Spinal cord (tissue), 9 donors: ENCODE measurements at regions not wholly inside any gene's neighbourhood (a gene's known extent, or its start where the extent isn't known, plus 50 kb on each side); places are given as distances from the start of the nearest gene placed in this dataset.
"Not testable (repeated sequence)": the region's sequence is repeated elsewhere in the genome, so short reads cannot be mapped to it uniquely, and the experiment has no call there.

Source experiments
- DNase-seq, 6 donors: peaks; one replicate each; pipeline versions ENCODE4 v3.0.0 to v3.0.0-alpha.2; 2013 to 2015; ENCODE audit warnings: low spot score in 6 of 6, low read depth in 4 of 6
- H3K27ac ChIP-seq: one replicate; pipeline ENCODE4 v1.5.1; 2013; ENCODE audit warnings: low read depth, low read length, control low read depth
- H3K27me3 ChIP-seq: one replicate; pipeline ENCODE4 v1.6.1; 2013; ENCODE audit warnings: low read length; ENCODE audit not compliant: control insufficient read depth, insufficient read depth
- H3K36me3 ChIP-seq: one replicate; pipeline ENCODE4 v1.6.1; 2013; ENCODE audit warnings: low read length; ENCODE audit not compliant: control insufficient read depth, insufficient read depth
- H3K4me1 ChIP-seq: one replicate; pipeline ENCODE4 v1.6.1; 2013; ENCODE audit warnings: low read length; ENCODE audit not compliant: control insufficient read depth, insufficient read depth
- H3K4me3 ChIP-seq: one replicate; pipeline ENCODE4 v1.5.1; 2013; ENCODE audit warnings: low read depth, low read length, control low read depth
- H3K9me3 ChIP-seq: one replicate; pipeline ENCODE4 v1.6.1; 2013; ENCODE audit warnings: low read length; ENCODE audit not compliant: control insufficient read depth, insufficient read depth
- WGBS: methylation state at CpG from one replicate; pipeline ENCODE4 v1.1.5; 2013; ENCODE audit warnings: missing lambda C conversion rate; ENCODE audit not compliant: insufficient coverage; 5-methylcytosine and 5-hydroxymethylcytosine counted together
- donor health status: healthy.

DNA sequence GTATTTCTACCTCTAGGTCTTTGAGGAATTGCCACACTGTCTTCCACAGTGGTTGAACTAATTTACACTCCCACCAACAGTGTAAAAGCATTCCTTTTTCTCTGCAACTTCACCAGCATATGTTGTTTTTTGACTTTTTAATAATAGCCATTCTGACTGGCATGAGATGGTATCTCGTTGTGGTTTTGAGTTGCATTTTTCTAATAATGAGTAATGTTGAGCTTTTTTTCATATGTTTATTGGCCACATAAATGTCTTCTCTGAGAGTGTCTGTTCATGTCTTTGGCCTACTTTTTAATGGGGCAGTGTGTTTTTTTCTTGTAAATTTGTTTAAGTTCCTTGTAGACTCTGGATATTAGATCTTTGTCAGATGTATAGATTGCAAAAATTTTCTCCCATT, 121.2 kb downstream of the HNMT start:
- 100% methylated on average over 1 of the region's 1 CpG for WGBS
- not testable (repeated sequence) for H3K4me1 ChIP-seq, H3K27me3 ChIP-seq, H3K9me3 ChIP-seq, H3K27ac ChIP-seq, H3K36me3 ChIP-seq, DNase-seq, H3K4me3 ChIP-seq

DNA sequence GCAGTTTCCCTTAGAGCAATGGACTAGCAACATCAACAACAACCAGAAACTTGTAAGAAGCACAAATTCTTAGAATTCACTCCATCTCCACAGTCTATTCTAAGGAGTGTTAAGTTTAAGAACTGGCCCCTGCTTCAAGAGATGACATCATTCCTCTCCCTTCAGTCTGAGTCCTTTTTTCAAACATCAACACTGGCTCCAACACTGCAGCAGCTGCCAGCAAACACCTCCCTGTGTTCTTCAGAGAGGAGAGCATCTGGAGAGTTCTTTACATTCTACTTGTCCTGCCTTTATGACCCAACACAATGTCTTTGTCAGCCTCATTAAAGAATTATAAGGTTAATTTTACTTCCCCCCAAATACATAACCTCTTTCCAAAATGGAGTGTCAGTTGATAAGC, 122.3 kb downstream of the HNMT start:
- Histone ChIP-seq H3K27me3 (no peaks in the 10 kb centered on the region), H3K27ac (no peak overlapping the region), H3K36me3 (no peaks in the 10 kb centered on the region), H3K4me3 (no peak overlapping the region), H3K4me1 (peaks cover 7% of the 10 kb centered on the region), H3K9me3 (no peaks in the 10 kb centered on the region)
- peak in 1 of 6 donors; percentile 55 for DNase-seq

DNA sequence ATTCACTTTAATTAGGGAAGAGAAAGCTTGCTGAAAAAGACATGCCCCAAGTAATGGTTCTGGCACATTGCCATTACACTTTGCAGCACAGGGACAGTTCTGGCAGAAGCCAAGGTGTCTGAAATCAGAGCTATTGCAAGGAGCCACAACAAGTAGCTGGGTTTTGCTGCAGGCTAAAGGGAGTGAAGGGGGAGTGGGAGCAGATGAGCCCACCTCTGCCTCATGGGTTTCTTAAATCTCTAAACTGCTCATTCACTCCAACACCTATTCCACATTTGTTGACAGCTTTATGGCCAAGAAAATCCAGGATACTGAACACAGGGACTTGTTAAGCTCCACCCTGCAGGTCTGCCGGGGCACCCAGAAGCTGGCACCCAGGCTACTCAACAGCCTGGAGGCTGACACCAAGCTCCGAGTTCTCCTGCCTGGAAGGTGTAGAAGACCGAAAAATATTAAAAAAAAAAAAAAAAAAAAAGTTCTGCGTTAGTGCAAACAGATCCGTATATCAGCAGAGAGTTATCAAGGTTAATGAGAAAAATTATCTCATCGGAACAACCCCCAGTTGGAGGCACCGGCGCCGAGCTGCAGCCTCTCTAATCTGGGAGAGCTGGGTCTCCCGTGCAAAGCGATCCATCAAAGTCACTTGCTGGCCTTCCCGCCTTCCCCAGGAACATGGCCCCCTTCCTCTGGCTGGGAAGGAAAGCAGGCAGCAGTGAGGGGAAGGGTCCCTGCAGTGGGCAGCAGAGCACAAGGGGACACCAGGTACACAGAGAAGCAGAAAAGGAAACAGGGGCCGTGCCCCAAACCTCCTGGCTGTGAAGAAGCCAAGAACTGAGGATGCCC, 123.7 kb downstream of the HNMT start:
- WGBS, result 58% methylated on average over 8 of the region's 13 CpGs
- Histone ChIP-seq H3K27ac (no peak overlapping the region), H3K27me3 (no peaks in the 10 kb centered on the region), H3K4me1 (peaks cover 7% of the 10 kb centered on the region), H3K36me3 (no peaks in the 10 kb centered on the region), H3K9me3 (no peaks in the 10 kb centered on the region), H3K4me3 (no peak overlapping the region)
- peak in 2 of 6 donors; percentile 55 to 66 for DNase-seq

DNA sequence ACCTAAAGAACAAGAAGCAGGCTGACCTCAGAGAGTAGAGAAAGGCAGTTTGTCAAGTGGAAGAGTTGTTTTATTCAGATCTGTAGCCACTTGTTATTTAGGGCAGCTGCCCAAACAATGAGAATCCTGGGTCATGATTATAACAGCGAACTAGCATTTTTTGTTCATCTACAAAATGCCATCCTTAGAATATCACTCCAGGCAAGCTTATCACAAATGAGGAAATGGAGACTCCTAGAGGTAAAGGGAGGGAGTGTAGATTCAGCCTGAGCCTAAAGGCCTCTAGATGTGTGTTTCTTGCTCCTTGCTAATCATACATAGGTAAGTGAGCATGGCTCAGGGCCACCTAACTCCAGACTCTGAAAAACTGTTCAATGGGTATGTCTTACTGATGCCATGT, 126.1 kb downstream of the HNMT start:
- peaks cover 7% of the 10 kb centered on the region for H3K4me1 ChIP-seq
- WGBS, result no CpG with 5 or more reads among the region's 1 CpG
- H3K27me3 ChIP-seq, result no peaks in the 10 kb centered on the region
- DNase-seq, result peak in 1 of 6 donors; percentile 36
- no peak overlapping the region for H3K4me3 ChIP-seq
- no peaks in the 10 kb centered on the region for H3K36me3 ChIP-seq
- no peaks in the 10 kb centered on the region for H3K9me3 ChIP-seq
- no peak overlapping the region for H3K27ac ChIP-seq

DNA sequence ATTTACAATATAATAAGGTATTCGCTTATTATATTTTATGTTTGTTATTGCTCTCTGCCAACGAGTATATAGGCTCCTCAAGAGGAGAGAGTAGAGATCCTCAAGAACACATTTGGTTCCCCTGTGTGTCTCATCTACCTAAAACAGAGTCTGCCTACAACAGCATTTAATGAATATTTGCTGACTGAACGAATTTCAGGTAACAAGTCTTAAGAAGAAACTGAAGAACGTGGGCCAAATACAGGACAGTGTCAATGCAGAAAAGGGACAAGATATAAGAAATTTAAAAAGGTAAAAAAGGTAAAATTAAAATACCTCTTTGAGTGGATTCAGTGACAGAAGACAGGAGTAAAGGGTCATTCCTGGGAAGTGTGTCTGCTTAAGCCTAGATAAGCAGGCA, 129.2 kb downstream of the HNMT start:
- Histone ChIP-seq H3K4me1 (no peaks in the 10 kb centered on the region), H3K36me3 (no peaks in the 10 kb centered on the region), H3K4me3 (no peak overlapping the region), H3K27ac (no peak overlapping the region), H3K27me3 (no peaks in the 10 kb centered on the region), H3K9me3 (no peaks in the 10 kb centered on the region)
- WGBS, result 100% methylated on average over 1 of the region's 4 CpGs
- no peak for DNase-seq

DNA sequence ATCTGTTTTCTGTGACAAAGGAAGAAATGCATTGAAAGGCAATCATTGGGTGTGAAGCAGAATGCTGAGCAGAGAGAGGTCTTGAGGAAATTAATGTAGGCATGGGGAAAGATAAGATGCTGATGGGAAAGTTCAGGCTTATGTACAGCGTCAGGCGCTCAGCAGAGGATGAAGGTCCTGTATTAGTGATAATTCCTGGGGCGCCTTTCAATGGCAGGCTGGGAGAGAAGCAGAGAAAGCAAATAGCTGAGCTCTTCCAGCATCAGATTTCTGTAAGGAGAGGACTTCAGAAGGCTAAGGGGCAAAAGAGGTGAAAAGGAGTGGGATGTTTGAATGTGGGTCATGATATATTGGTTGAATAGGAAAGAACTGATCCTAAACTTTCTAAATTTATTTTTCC, 129.8 kb downstream of the HNMT start:
- Histone ChIP-seq H3K36me3 (no peaks in the 10 kb centered on the region), H3K9me3 (no peaks in the 10 kb centered on the region), H3K4me3 (no peak overlapping the region), H3K4me1 (no peaks in the 10 kb centered on the region), H3K27ac (no peak overlapping the region), H3K27me3 (no peaks in the 10 kb centered on the region)
- WGBS, result 56% methylated on average over 3 of the region's 3 CpGs
- DNase-seq, result no peak

DNA sequence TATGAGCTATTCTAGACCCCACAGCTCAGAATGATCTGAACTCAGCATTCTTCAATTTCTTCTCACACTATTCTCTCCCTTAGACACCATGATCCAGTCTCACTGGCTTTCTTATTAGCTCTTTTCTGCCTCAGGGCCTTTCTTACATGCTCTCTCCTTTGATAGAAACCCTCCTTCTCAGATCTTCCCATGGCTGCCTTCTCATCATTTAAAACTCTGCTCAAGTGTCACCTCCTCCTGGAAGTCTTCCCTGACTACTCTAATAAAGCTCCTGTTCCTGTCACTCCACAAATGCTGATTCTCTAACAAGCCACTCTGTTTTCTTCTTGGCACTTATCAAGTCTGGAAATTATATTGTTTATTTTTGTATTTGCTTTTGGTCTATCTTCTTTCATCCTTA, 131.1 kb downstream of the HNMT start:
- Histone ChIP-seq H3K9me3 (no peaks in the 10 kb centered on the region), H3K4me3 (no peak overlapping the region), H3K27me3 (no peaks in the 10 kb centered on the region), H3K36me3 (no peaks in the 10 kb centered on the region), H3K4me1 (no peaks in the 10 kb centered on the region), H3K27ac (no peak overlapping the region)
- no peak for DNase-seq

DNA sequence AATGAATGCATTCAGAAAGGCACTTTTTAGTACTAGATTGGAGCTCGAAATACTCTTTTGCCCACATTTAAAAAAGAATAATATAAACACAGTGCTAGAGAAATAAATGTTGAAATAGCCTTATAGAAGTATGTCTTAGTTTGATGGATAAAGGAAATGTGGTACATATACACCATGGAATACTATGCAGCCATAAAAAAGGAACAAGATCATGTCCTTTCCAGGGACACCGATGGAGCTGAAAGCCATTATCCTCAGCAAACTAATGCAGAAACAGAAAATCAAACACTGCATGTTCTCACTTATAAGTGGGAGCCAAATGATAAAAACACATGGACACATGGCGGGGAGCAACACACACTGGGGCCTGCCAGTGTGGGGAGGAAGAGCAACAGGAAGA, 135.0 kb downstream of the HNMT start:
- DNase-seq, H3K27me3 ChIP-seq, H3K4me1 ChIP-seq, H3K9me3 ChIP-seq, H3K36me3 ChIP-seq, H3K4me3 ChIP-seq, H3K27ac ChIP-seq: not testable (repeated sequence)
- 100% methylated on average over 1 of the region's 3 CpGs for WGBS

DNA sequence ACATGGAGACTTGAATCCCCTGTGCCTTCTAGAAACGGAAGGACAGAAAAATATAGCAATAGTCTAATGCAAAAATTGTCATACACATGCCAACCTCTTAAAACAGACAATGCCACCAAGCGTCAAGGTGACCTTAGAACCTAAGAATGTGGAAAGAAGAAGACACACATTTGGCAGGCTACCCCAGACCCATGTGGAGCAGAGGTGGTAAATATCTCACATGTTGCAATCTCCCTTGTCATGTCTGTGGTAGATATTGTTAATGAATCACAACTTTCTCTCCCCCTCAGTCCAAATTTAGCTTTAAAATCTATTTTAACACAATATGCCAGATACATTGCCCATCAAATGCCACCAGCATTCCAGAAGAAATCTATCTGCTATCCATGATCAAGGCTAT, 137.4 kb downstream of the HNMT start:
- H3K4me1 ChIP-seq, result no peaks in the 10 kb centered on the region
- no peaks in the 10 kb centered on the region for H3K27me3 ChIP-seq
- H3K4me3 ChIP-seq, result no peak overlapping the region
- H3K27ac ChIP-seq, result no peak overlapping the region
- H3K36me3 ChIP-seq, result no peaks in the 10 kb centered on the region
- H3K9me3 ChIP-seq, result no peaks in the 10 kb centered on the region
- WGBS, result no CpG with 5 or more reads among the region's 2 CpGs
- no peak for DNase-seq

DNA sequence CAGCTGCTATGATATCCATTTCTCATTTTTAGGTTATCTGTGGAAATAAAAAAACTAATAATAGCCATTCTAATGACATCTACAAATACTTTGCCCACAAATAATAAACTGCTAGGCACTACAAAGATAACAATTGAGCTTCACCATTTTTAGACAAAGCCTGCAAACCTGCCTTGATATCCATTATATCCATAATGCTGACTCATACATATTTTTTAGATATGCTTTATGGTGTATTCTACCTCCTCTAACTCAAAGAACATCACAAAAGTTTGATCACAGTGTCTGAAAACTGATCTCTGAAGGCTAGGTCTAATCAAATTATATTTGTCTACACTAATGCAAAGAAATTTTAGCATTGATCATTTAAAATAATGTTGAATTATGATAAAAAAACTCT, 138.4 kb downstream of the HNMT start:
- no peak overlapping the region for H3K27ac ChIP-seq
- H3K9me3 ChIP-seq, result no peaks in the 10 kb centered on the region
- no peaks in the 10 kb centered on the region for H3K36me3 ChIP-seq
- no peaks in the 10 kb centered on the region for H3K27me3 ChIP-seq
- DNase-seq, result no peak
- H3K4me3 ChIP-seq, result no peak overlapping the region
- no peaks in the 10 kb centered on the region for H3K4me1 ChIP-seq
